ENCODE measurements at regions not wholly inside any gene's neighbourhood (a gene's known extent, or its start where the extent isn't known, plus 50 kb on each side); places are given as distances from the start of the nearest gene placed in this dataset.

DNA sequence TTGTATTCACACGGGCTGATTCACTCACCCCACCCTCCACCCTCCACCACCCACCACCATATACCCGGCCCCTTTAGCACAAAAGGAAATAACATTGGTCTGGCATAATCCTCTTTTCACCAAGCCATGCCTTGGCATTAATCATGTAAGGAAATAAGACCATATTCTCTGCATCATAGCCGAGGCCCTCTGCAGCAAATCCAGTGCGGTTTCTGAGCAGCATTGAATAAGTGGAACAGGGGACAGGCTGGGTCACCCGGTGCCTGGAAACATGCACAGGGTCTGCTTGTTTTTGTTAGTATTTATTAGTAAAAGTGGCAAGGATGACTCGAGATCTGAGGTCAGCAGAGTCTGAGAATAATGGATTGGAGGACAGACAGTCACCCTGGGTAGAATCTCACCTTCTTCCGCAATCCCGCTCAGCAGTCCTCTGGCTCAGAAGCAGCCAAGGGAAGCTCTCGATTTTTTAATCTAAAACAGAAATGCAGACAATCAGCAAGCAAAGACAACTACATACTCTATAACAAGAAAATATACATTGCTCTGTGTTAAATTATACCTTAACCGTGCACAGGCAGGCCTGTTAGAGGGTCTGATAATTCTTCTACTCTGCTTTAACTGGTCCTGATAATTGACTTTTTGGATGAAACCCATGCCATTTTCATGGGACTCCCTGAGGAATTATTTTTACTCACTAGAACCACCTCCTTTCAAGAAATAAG lies 52.4 kb upstream of the CDC42BPA start:
- no peak for DNase-seq

- DNase-seq, result no peak
Measured at GRCh38 chr1:227369102-227369760, 50.9 kb upstream of the CDC42BPA start.

Data from right forelimb (tissue), 1 donor.